Type B pancreatic cell (in vitro differentiated cells): ENCODE measurements at regions not wholly inside any gene's neighbourhood (a gene's known extent, or its start where the extent isn't known, plus 50 kb on each side); places are given as distances from the start of the nearest gene placed in this dataset.

Source experiments
- DNase-seq: peaks from one replicate; pipeline ENCODE4 v3.0.0; 2021; ENCODE audit warnings: mixed read lengths; ENCODE audit not compliant: unreplicated experiment; ENCODE audit errors: extremely low spot score
- H3K27ac Mint-ChIP-seq: 2 replicates; pipeline ENCODE4 v1.8.0; 2021; ENCODE audit warnings: mild to moderate bottlenecking, mixed read lengths
- H3K27me3 Mint-ChIP-seq: 2 replicates; pipeline ENCODE4 v1.8.0; 2021; ENCODE audit warnings: mixed read lengths
- H3K36me3 Mint-ChIP-seq: 2 replicates; pipeline ENCODE4 v1.8.0; 2021; ENCODE audit warnings: mixed read lengths
- H3K4me1 Mint-ChIP-seq: one replicate; pipeline ENCODE4 v1.8.0; 2021; ENCODE audit warnings: mixed read lengths; ENCODE audit not compliant: unreplicated experiment
- H3K4me3 Mint-ChIP-seq: 2 replicates; pipeline ENCODE4 v1.8.0; 2021; ENCODE audit warnings: mild to moderate bottlenecking, mixed read lengths
- H3K9me3 Mint-ChIP-seq: 2 replicates; pipeline ENCODE4 v1.8.0; 2021; ENCODE audit warnings: mixed read lengths
- TF ChIP-seq, protein P1 (sequence below): fragments of 200-600 bp; sonication (generic); conservative IDR thresholded peaks from 2 replicates; pipeline ENCODE4 v1.5.0; 2021; ENCODE audit warnings: antibody characterized with exemption, mild to moderate bottlenecking

DNA sequence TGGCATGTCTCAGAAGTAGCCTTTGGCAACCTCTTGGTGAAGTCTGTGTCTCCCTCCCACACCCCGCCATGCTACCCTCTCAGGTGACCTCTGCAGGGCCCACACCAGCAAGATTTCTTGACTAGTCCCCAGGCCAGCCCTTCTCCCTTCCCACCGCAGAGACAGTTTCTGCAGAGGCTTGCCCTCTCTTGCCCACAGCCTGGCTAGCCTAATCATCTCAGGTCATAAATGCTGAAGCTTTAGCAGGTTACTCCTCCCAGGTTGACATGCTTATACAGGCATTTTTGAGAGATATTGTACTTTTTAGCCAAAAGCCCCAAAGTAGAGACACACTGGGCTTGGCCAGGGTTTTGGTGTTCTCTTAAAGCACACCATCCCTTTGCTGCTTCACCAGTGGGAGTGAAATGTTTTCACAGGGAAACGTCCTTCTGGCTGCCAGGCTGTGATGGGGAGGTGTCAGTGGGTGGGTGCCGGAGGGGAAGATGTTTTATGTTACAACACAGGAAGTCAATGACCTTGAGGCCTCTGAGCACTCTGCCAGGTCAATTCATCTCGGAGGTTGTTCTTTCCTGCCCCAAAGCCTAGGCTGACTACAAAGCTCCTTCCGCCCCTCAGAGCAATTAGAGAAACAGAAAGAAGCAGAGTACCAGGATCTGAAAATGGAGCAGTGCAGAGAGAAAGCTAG lies 58.5 kb downstream of the STYXL2 start:
- Mint-ChIP-seq H3K4me3 (no peak overlapping the region), H3K27me3 (no peaks in the 10 kb centered on the region), H3K27ac (no peak overlapping the region), H3K4me1 (peaks cover 19% of the 10 kb centered on the region), H3K9me3 (peaks cover 2% of the 10 kb centered on the region), H3K36me3 (no peaks in the 10 kb centered on the region)
- no peak for DNase-seq
- TF ChIP-seq, protein P1, sequence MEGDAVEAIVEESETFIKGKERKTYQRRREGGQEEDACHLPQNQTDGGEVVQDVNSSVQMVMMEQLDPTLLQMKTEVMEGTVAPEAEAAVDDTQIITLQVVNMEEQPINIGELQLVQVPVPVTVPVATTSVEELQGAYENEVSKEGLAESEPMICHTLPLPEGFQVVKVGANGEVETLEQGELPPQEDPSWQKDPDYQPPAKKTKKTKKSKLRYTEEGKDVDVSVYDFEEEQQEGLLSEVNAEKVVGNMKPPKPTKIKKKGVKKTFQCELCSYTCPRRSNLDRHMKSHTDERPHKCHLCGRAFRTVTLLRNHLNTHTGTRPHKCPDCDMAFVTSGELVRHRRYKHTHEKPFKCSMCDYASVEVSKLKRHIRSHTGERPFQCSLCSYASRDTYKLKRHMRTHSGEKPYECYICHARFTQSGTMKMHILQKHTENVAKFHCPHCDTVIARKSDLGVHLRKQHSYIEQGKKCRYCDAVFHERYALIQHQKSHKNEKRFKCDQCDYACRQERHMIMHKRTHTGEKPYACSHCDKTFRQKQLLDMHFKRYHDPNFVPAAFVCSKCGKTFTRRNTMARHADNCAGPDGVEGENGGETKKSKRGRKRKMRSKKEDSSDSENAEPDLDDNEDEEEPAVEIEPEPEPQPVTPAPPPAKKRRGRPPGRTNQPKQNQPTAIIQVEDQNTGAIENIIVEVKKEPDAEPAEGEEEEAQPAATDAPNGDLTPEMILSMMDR = no peak

GRCh38 chr1:167156466-167156865 lies 62.6 kb downstream of the STYXL2 start:
- TF ChIP-seq, protein P1 = no peak
- Mint-ChIP-seq H3K4me3 (no peak overlapping the region), H3K36me3 (no peaks in the 10 kb centered on the region), H3K27me3 (no peaks in the 10 kb centered on the region), H3K27ac (no peak overlapping the region), H3K9me3 (peaks cover 3% of the 10 kb centered on the region), H3K4me1 (peaks cover 11% of the 10 kb centered on the region)
- DNase-seq = no peak

GRCh38 chr1:167157114-167157513 lies 63.2 kb downstream of the STYXL2 start:
- DNase-seq = no peak
- Mint-ChIP-seq H3K9me3 (peaks cover 4% of the 10 kb centered on the region), H3K27me3 (no peaks in the 10 kb centered on the region), H3K27ac (no peak overlapping the region), H3K4me1 (peaks cover 11% of the 10 kb centered on the region), H3K4me3 (no peak overlapping the region), H3K36me3 (no peaks in the 10 kb centered on the region)
- TF ChIP-seq, protein P1 = no peak

DNA sequence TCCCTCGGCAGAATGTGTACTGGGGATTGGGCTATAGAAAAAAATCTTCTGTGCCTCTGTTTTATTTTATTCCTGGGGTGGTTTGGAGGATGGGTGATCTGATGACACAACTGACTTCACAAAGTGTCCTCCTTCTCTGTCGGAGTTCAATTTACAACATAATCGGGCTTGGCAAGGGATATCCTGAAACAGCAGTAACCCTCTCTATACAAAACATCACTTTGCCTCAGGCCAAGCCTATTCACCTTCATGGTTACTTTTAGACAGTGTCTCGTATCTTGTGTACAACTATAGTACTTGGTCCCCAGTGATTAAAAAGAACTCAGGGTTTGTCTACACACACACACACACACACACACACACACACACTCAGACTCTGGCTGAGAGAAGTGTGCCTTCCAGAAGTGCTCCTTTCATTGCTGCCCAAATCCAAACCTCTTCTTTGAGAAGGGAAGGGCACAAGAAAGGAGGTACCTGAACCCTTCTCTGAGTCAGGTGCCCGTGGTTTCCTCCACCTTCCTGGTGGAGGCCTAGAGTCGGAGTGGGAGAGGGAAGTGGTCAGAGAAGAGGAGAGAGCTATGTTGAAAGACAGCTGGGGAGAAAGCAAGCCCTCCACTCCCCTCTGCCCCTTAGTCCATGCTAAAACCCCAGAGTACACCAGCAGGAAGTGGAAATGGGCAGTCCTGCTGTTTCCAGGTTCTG lies 62.4 kb upstream of the POU2F1 start:
- TF ChIP-seq, protein P1 = no peak
- H3K36me3 Mint-ChIP-seq = no peaks in the 10 kb centered on the region
- H3K27me3 Mint-ChIP-seq = no peaks in the 10 kb centered on the region
- H3K27ac Mint-ChIP-seq = no peak overlapping the region
- no peak overlapping the region for H3K4me3 Mint-ChIP-seq
- peaks cover 13% of the 10 kb centered on the region for H3K4me1 Mint-ChIP-seq
- no peak for DNase-seq
- H3K9me3 Mint-ChIP-seq = peaks cover 4% of the 10 kb centered on the region

DNA sequence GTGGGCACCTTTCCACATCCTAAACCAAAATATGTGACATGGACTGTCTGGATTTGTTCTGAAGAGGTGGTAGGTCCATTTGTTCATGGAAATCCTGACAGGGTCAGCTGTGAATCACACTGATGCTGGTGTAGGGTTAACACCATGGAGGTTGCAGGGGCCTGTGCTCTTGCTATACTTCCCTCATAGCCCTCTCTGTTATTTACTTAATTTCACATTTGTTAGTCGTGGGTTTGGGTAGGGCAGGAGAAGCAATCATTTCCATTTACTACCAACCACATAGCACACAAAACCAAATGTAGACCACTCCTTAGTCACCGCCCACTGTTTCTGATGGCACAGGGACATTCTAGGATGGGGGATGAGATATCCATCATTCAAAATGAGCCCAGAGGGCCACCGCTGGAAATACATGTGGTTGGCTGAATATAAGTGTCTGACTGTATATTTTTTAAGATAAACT lies 61.8 kb upstream of the POU2F1 start:
- Mint-ChIP-seq H3K27ac (no peak overlapping the region), H3K4me1 (peaks cover 19% of the 10 kb centered on the region)
- no peak for DNase-seq

More for the DNA sequence above, 61.8 kb upstream of the POU2F1 start:
- Mint-ChIP-seq H3K4me3 (no peak overlapping the region), H3K27me3 (no peaks in the 10 kb centered on the region), H3K9me3 (peaks cover 4% of the 10 kb centered on the region), H3K36me3 (no peaks in the 10 kb centered on the region)
- TF ChIP-seq, protein P1 = no peak
